GM23338 (cell line): ENCODE measurements at regions not wholly inside any gene's neighbourhood (a gene's known extent, or its start where the extent isn't known, plus 50 kb on each side); places are given as distances from the start of the nearest gene placed in this dataset.

Source experiments
- ATAC-seq: fragments of 200-7000 bp; cut with Tn5 transposase; 3 replicates; pipeline ENCODE4 v1.9.1; 2020
- DNase-seq: peaks from one replicate; pipeline ENCODE4 v3.0.0-alpha.2; 2015; ENCODE audit warnings: low spot score
- H2AFZ ChIP-seq: fragments of 200-600 bp; sonication (generic); 2 replicates; pipeline ENCODE4 v1.8.0; 2016; ENCODE audit warnings: antibody characterized with exemption, mild to moderate bottlenecking, moderate library complexity
- H3F3A ChIP-seq: fragments of 200-600 bp; sonication (generic); replicated peaks from 2 replicates; pipeline ENCODE4 v1.8.0; 2017; ENCODE audit warnings: antibody characterized with exemption, mixed run types, low read depth
- H3K27ac ChIP-seq: fragments of 200-600 bp; sonication (generic); 2 replicates; pipeline ENCODE4 v1.6.1; 2016; ENCODE audit warnings: low read depth
- H3K27me3 ChIP-seq: fragments of 200-600 bp; sonication (generic); 2 replicates; pipeline ENCODE4 v1.8.0; 2016; ENCODE audit warnings: mild to moderate bottlenecking, mixed run types, moderate library complexity; ENCODE audit not compliant: insufficient read depth
- H3K36me3 ChIP-seq: fragments of 200-600 bp; sonication (generic); 2 replicates; pipeline ENCODE4 v1.8.0; 2016; ENCODE audit warnings: mild to moderate bottlenecking; ENCODE audit not compliant: insufficient read depth
- H3K4me1 ChIP-seq: fragments of 200-600 bp; sonication (generic); 2 replicates; pipeline ENCODE4 v1.8.0; 2016; ENCODE audit warnings: mild to moderate bottlenecking, moderate library complexity; ENCODE audit not compliant: insufficient read depth
- H3K4me2 ChIP-seq: fragments of 200-600 bp; sonication (generic); 2 replicates; pipeline ENCODE4 v1.7.1; 2017; ENCODE audit warnings: mixed run types
- H3K4me3 ChIP-seq: fragments of 200-600 bp; sonication (generic); 2 replicates; pipeline ENCODE4 v1.6.1; 2016; ENCODE audit warnings: mixed run types
- H3K79me2 ChIP-seq: fragments of 200-600 bp; sonication (generic); replicated peaks from 2 replicates; pipeline ENCODE4 v1.8.0; 2017; ENCODE audit warnings: mild to moderate bottlenecking; ENCODE audit not compliant: insufficient read depth
- H3K9me2 ChIP-seq: fragments of 200-600 bp; sonication (generic); 2 replicates; pipeline ENCODE4 v1.8.0; 2017; ENCODE audit not compliant: insufficient read depth
- H4K20me1 ChIP-seq: fragments of 200-600 bp; sonication (generic); replicated peaks from 2 replicates; pipeline ENCODE4 v1.8.0; 2017; ENCODE audit warnings: mild to moderate bottlenecking; ENCODE audit not compliant: insufficient read depth
- H3K27ac Mint-ChIP-seq: 2 replicates; pipeline ENCODE4 v1.8.0; 2020; ENCODE audit warnings: inconsistent platforms, mild to moderate bottlenecking, moderate library complexity, mixed read lengths
- H3K27me3 Mint-ChIP-seq: 3 replicates; pipeline ENCODE4 v1.8.0; 2022; ENCODE audit warnings: low read depth, mild to moderate bottlenecking, moderate library complexity, mixed read lengths, inconsistent platforms; ENCODE audit not compliant: insufficient read depth, poor library complexity
- H3K36me3 Mint-ChIP-seq: 3 replicates; pipeline ENCODE4 v1.8.0; 2021; ENCODE audit warnings: low read depth, mild to moderate bottlenecking, inconsistent platforms, moderate library complexity, mixed read lengths
- H3K4me1 Mint-ChIP-seq: 3 replicates; pipeline ENCODE4 v1.8.0; 2020; ENCODE audit warnings: mild to moderate bottlenecking, inconsistent platforms, mixed read lengths
- H3K4me3 Mint-ChIP-seq: 3 replicates; pipeline ENCODE4 v1.8.0; 2021; ENCODE audit warnings: moderate library complexity, mild to moderate bottlenecking, inconsistent platforms, mixed read lengths
- H3K9me3 Mint-ChIP-seq: 3 replicates; pipeline ENCODE4 v1.8.0; 2020; ENCODE audit warnings: moderate library complexity, mild to moderate bottlenecking, inconsistent platforms, mixed read lengths
- CREB1 ChIP-seq: fragments of 250-450 bp; sonication (Bioruptor Pico); IDR thresholded peaks from 2 replicates; pipeline ENCODE4 v1.5.0; 2020; ENCODE audit warnings: low read depth, mild to moderate bottlenecking, moderate library complexity
- CTCF ChIP-seq, 2 experiments: fragments of 200-600 bp in 1 of 2; sonication (generic) in 1 of 2; conservative IDR thresholded peaks; 2 replicates each; pipeline versions ENCODE4 v1.5.1 to v1.6.1; 2016 to 2017; ENCODE audit warnings: antibody characterized with exemption in 2 of 2, low read depth in 2 of 2, mild to moderate bottlenecking in 2 of 2, moderate library complexity in 1 of 2
- ETS1 ChIP-seq: IDR thresholded peaks from 2 replicates; pipeline ENCODE4 v1.6.1; 2016; ENCODE audit warnings: antibody characterized with exemption
- EZH2 ChIP-seq: fragments of 200-600 bp; sonication (generic); IDR thresholded peaks from one replicate; pipeline ENCODE4 v1.8.0; 2017; ENCODE audit warnings: antibody characterized with exemption, mild to moderate bottlenecking, low read depth; ENCODE audit not compliant: unreplicated experiment
- EZH2phosphoT487 ChIP-seq: fragments of 200-600 bp; sonication (generic); IDR thresholded peaks from one replicate; pipeline ENCODE4 v1.8.1; 2018; ENCODE audit warnings: antibody characterized with exemption; ENCODE audit not compliant: unreplicated experiment
- JUNB ChIP-seq: IDR thresholded peaks from one replicate; pipeline ENCODE4 v1.6.1; 2016; ENCODE audit warnings: antibody characterized with exemption; ENCODE audit not compliant: unreplicated experiment
- NANOG ChIP-seq: IDR thresholded peaks from 2 replicates; pipeline ENCODE4 v1.6.1; 2016; ENCODE audit warnings: antibody characterized with exemption, borderline replicate concordance
- REST ChIP-seq: IDR thresholded peaks from one replicate; pipeline ENCODE4 v1.6.1; 2018; ENCODE audit warnings: antibody characterized with exemption; ENCODE audit not compliant: unreplicated experiment
- STAT1 ChIP-seq: IDR thresholded peaks from one replicate; pipeline ENCODE4 v1.6.1; 2016; ENCODE audit warnings: antibody characterized with exemption; ENCODE audit not compliant: unreplicated experiment
- ZNF114 ChIP-seq: fragments of 250-450 bp; sonication (Bioruptor Pico); IDR thresholded peaks from 2 replicates; pipeline ENCODE4 v1.5.0; 2020; ENCODE audit warnings: mild to moderate bottlenecking, moderate library complexity
- ZNF331 ChIP-seq: fragments of 250-450 bp; sonication (Bioruptor Pico); IDR thresholded peaks from 2 replicates; pipeline ENCODE4 v1.5.0; 2020; ENCODE audit warnings: low read depth, mild to moderate bottlenecking, moderate library complexity
- ZNF462 ChIP-seq: fragments of 250-450 bp; sonication (Bioruptor Pico); IDR thresholded peaks from 2 replicates; pipeline ENCODE4 v1.5.0; 2020; ENCODE audit warnings: mild to moderate bottlenecking, moderate library complexity

- Mint-ChIP-seq H3K4me3 (no peak overlapping the region), H3K36me3 (no peaks in the 10 kb centered on the region), H3K4me1 (peaks cover 14% of the 10 kb centered on the region), H3K27ac (no peak overlapping the region), H3K27me3 (peaks cover 17% of the 10 kb centered on the region), H3K9me3 (peaks cover 3% of the 10 kb centered on the region; the same call in 1 of the 3 replicates)
- H3K27ac ChIP-seq, result no peak overlapping the region
- DNase-seq (no peak), ATAC-seq (no peak)
- H3K27me3 ChIP-seq, result no peaks in the 10 kb centered on the region
- H3K79me2 ChIP-seq, result no peaks in the 10 kb centered on the region
- H3F3A ChIP-seq, result 0 out of 2 replicates have a peak, but pooled peaks cover 2% of the 10 kb centered on the region
- no peak overlapping the region for H3K4me2 ChIP-seq
- H3K36me3 ChIP-seq, result no peaks in the 10 kb centered on the region; the same call in 1 of the 2 replicates
- TF ChIP-seq JUNB (no peak), CTCF (conservative IDR thresholded peaks at IDR 0.05; ENCODE audit: low read depth in 2 of 2) (no peak), EZH2 (no peak), ZNF114 (CRISPR knock-in tag) (no peak), STAT1 (no peak), EZH2phosphoT487 (no peak), ZNF462 (CRISPR knock-in tag) (no peak), NANOG (no peak), CREB1 (no peak), ZNF331 (CRISPR knock-in tag) (no peak), REST (no peak), ETS1 (no peak)
- no peak overlapping the region for H2AFZ ChIP-seq
- no peaks in the 10 kb centered on the region for H4K20me1 ChIP-seq
- H3K4me3 ChIP-seq, result no peak overlapping the region
- H3K4me1 ChIP-seq, result 0 out of 2 replicates have a peak, but pooled peaks cover 7% of the 10 kb centered on the region
- no peaks in the 10 kb centered on the region for H3K9me2 ChIP-seq
Measured at GRCh38 chr12:124083708-124084107, 110.7 kb downstream of the ZNF664 start.
